DND-41 (cell line): ENCODE measurements at regions not wholly inside any gene's neighbourhood (a gene's known extent, or its start where the extent isn't known, plus 50 kb on each side); places are given as distances from the start of the nearest gene placed in this dataset.

Experiments
- CTCF ChIP-seq: IDR thresholded peaks from 2 replicates; pipeline ENCODE4 v1.5.1; 2012; ENCODE audit warnings: borderline replicate concordance, low read length, moderate library complexity, mild to moderate bottlenecking; ENCODE audit not compliant: poor library complexity, severe bottlenecking; ENCODE audit errors: extremely low read depth
- EZH2 ChIP-seq: IDR thresholded peaks from 3 replicates; pipeline ENCODE4 v1.6.1; 2012; ENCODE audit warnings: borderline replicate concordance, low read depth, mild to moderate bottlenecking, moderate library complexity, low read length, inconsistent platforms; ENCODE audit not compliant: severe bottlenecking

- TF ChIP-seq CTCF = no peak
- no peak for TF ChIP-seq EZH2
These were observed 115.9 kb upstream of the RAI2 start for GRCh38 chrX:17976955-17977354.
